IPS DF 4.7 (cell line): ENCODE measurements at regions not wholly inside any gene's neighbourhood (a gene's known extent, or its start where the extent isn't known, plus 50 kb on each side); places are given as distances from the start of the nearest gene placed in this dataset.
"Not testable (repeated sequence)": the region's sequence is repeated elsewhere in the genome, so short reads cannot be mapped to it uniquely, and the experiment has no call there.

ENCODE experiments used
- DNase-seq: peaks from one replicate; pipeline ENCODE4 v3.0.0-alpha.2; 2013; ENCODE audit warnings: low spot score; ENCODE audit errors: extremely low read depth

GRCh38 chrX:1700757-1701156 lies 85.9 kb downstream of the ASMT start:
- no peak for DNase-seq

DNA sequence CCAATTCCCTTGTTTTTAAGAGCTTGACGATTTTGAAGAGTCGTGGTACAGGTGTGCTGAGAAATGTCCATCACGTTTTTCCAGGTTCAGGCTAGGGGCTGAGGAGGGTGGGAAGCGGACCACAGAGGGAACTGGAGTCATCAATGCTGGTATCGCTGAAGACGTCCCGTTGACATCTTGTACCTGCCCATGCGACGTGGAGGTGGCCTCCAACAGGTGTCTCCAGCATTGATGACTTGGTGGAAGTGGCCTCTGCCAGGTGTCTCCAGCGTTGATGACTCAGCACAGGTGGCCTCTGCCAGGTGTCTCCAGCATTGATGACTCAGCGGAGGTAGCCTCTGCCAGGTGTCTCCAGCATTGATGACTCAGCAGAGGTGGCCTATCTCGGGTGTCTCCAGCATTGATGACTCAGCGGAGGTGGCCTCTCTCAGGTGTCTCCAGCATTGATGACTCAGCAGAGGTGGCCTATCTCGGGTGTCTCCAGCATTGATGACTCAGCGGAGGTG lies 86.6 kb downstream of the ASMT start:
- DNase-seq = not testable (repeated sequence)

DNA sequence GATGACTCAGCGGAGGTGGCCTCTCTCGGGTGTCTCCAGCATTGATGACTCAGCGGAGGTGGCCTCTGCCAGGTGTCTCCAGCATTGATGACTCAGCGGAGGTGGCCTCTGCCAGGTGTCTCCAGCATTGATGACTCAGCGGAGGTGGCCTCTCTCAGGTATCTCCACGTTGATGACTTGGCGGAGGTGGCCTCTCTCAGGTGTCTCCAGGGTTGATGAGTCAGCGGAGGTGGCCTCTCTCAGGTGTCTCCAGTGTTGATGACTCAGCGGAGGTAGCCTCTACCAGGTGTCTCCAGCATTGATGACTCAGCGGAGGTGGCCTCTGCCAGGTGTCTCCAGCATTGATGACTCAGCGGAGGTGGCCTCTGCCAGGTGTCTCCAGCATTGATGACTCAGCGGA lies 87.3 kb downstream of the ASMT start:
- not testable (repeated sequence) for DNase-seq

DNA sequence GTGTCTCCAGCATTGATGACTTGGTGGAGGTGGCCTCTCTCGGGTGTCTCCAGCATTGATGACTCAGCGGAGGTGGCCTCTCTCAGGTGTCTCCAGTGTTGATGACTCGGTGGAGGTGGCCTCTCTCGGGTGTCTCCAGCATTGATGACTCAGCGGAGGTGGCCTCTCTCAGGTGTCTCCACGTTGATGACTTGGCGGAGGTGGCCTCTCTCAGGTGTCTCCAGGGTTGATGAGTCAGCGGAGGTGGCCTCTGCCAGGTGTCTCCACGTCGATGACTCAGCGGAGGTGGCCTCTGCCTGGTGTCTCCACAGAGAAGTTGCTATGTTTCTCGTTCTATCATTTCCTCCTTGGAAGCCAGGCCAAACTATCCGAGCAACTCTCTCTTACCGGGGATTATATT lies 87.7 kb downstream of the ASMT start:
- not testable (repeated sequence) for DNase-seq

DNA sequence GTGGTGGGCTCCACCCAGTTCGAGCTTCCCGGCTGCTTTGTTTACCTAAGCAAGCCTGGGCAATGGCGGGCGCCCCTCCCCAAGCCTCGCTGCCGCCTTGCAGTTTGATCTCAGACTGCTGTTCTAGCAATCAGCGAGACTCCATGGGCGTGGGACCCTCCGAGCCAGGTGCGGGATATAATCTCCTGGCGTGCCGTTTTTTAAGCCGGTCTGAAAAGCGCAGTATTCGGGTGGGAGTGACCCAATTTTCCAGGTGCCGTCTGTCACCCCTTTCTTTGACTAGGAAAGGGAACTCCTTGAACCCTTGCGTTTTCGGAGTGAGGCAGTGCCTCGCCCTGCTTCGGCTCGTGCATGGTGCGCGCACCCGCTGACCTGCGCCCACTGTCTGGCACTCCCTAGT lies 94.4 kb downstream of the ASMT start:
- not testable (repeated sequence) for DNase-seq

GRCh38 chrX:1713296-1713695 lies 98.4 kb downstream of the ASMT start:
- DNase-seq = no peak

- DNase-seq = no peak
Measured at GRCh38 chrX:1717373-1717772, 102.5 kb downstream of the ASMT start.

GRCh38 chrX:1719270-1719669 lies 104.4 kb downstream of the ASMT start:
- DNase-seq = no peak

- DNase-seq = no peak
Measured at GRCh38 chrX:1720836-1721235, 106.0 kb downstream of the ASMT start.

- DNase-seq = no peak
Measured at GRCh38 chrX:1725472-1725871, 110.6 kb downstream of the ASMT start.

DNA sequence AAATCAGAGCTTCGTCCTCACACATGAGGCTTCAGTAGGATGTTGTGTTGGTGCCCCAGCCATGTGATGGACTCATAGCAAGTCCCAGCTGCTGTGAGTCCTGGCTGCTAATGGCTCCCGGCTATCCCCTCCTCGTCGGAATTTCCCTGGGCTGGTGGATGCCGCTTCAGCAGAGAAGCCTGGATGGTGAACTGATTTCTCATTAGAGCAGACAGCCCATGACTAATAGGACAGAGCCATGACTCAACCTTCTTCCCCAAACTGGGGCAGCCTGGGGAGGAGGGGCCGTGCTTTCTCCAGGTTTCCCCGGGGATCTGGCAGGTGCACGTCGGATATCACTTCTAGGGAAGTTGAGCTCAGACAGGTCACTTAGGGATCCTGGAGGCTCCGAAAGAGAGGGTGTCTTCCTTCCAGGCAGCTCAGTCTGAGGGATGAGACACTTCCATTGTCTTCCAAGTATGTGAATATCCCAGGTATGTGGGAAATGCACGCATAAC lies 112.7 kb downstream of the ASMT start:
- no peak for DNase-seq

DNA sequence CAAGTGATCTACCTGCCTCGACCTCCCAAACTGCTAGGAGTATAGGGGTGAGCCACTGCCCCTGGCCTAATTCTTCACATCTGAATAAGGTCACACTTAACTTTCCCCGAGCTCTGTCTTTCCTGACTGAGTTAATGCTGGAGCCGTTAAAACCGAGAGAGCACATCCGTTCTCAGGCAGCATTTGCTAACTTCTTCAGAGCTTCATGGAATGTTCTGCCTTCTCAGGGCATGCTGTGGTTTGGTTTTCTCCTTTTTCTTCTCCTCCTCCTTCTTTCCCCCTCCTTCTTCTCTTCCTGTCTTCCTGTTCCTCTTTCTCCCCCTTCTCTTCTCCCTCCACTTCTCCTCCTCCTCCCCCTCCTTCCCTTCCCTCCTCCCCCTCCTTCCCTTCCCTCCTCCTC lies 119.9 kb downstream of the ASMT start:
- no peak for DNase-seq

- DNase-seq = no peak
Measured at GRCh38 chrX:1741816-1742394, 127.0 kb downstream of the ASMT start.

- no peak for DNase-seq
Measured at GRCh38 chrX:1743105-1743504, 128.2 kb downstream of the ASMT start.

- DNase-seq = no peak
Measured at GRCh38 chrX:1743663-1744062, 128.8 kb downstream of the ASMT start.

GRCh38 chrX:1748408-1748807 lies 133.5 kb downstream of the ASMT start:
- no peak for DNase-seq

- DNase-seq = no peak
Measured at GRCh38 chrX:1749499-1749898, 134.6 kb downstream of the ASMT start.

DNA sequence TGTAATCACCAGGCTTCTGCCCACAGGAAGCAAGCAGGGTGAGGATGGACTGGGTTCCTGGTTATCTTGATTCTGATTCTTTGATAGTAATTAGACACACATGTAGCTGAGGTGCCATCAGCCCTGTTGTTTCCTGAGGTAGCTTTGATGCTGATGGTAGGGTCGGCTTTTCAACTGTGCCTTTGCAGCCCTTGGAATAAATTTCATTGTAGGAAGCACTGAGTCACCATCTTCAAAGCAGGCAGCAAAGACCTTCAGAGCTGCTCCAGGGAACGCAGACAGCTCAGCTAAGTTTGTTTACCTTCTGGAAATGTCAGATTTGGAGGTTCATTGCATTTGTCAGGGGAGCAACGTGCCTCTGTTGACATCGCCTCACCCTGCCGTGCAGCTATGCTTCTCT lies 135.4 kb downstream of the ASMT start:
- DNase-seq = no peak

DNA sequence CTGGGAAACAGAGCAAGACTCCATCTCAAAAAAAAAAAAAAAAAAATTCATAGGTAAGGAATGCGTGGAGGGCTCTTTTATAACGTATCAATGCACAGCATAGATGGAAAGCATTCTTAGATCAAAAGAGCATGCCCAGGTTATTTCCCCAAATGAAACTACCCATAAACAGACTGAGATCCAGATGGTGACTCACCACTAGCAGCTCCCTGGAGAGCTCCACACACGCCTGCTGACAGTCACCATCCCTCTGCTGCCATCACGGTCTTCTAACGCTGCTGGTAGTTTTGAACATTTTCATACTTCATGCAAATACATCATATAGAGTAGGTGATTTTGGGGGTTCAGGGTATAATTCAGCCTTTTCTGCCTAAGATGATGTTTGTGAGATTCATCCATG lies 136.9 kb downstream of the ASMT start:
- no peak for DNase-seq

- DNase-seq = not testable (repeated sequence)
Measured at GRCh38 chrX:1752799-1753198, 137.9 kb downstream of the ASMT start.

GRCh38 chrX:1754077-1754476 lies 139.2 kb downstream of the ASMT start:
- DNase-seq = no peak

DNA sequence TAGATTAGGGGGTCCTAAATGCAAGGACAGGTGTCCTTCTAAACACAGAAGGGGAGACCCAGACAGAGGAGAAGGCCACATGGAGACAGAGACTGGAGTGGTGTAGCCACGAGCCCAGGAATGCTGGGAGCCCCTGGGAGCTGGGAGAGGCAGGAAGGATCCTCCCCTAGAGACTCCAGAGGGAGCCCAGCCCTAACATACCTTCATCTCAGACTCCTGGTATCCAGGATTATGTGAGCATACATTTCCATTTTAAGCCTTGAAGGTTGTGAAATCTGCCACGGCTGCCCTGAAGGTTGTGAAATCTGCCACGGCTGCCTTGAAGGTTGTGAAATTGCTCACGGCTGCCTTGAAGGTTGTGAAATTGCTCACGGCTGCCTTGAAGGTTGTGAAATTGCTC lies 148.4 kb downstream of the ASMT start:
- DNase-seq = no peak

GRCh38 chrX:1764883-1765364 lies 150.1 kb downstream of the ASMT start:
- DNase-seq = not testable (repeated sequence)
